HepG2 (cell line): ENCODE measurements at regions not wholly inside any gene's neighbourhood (a gene's known extent, or its start where the extent isn't known, plus 50 kb on each side); places are given as distances from the start of the nearest gene placed in this dataset.

Experiments
- ATAC-seq: fragments of 200-7000 bp; cut with Tn5 transposase; 3 replicates; pipeline ENCODE4 v1.9.1; 2020; ENCODE audit warnings: mild to moderate bottlenecking, moderate library complexity
- BruUV-seq: library from RNA; stranded (reverse); fragments of 400-500 nt; replicated peaks from 2 replicates; lab custom pipeline; 2021; lab: Mats Ljungman, UMichigan
- CTCF ChIA-PET: fragments of 300-600 bp; formaldehyde crosslinking; extraction: SDS; loops from one replicate; lab custom pipeline; 2021; ENCODE audit warnings: low total read pairs, inconsistent platforms, low intra/inter-chr PET ratio; lab: Yijun Ruan, JAX
- POLR2A ChIA-PET: fragments of 350-600 bp; sonication (Branson Sonifier 250); formaldehyde crosslinking; loops from one replicate; lab custom pipeline; 2020; ENCODE audit warnings: antibody characterized with exemption, inconsistent platforms; lab: Yijun Ruan, JAX
- DNase-seq: peaks from one replicate; pipeline ENCODE4 v3.0.0-alpha.2; 2015; ENCODE audit warnings: low spot score
- FAIRE-seq: peaks from 3 replicates; lab custom pipeline; 2011; peaks lifted over from hg19 to GRCh38; lab: Jason Lieb, UNC
- H2AFZ ChIP-seq: one replicate; pipeline ENCODE4 v1.6.1; 2011; ENCODE audit warnings: low read length, inconsistent platforms
- H3K27ac ChIP-seq: fragments of 300-600 bp; 3 replicates; pipeline ENCODE4 v1.8.0; 2011; ENCODE audit warnings: mixed run types, mild to moderate bottlenecking, mixed read lengths, low read length, inconsistent platforms; ENCODE audit not compliant: insufficient read depth; ENCODE audit errors: extremely low read length
- H3K27me3 ChIP-seq, 2 experiments: fragments of 200-600 bp in 1 of 2; 2 replicates in 1 of 2; 3 replicates in 1 of 2; pipeline versions ENCODE4 v1.6.0 to v1.8.0; 2011; ENCODE audit warnings: low read length in 2 of 2, mild to moderate bottlenecking in 2 of 2, moderate library complexity in 2 of 2, inconsistent platforms in 1 of 2; ENCODE audit not compliant: insufficient read depth in 2 of 2, control insufficient read depth in 1 of 2
- H3K36me3 ChIP-seq, 2 experiments: fragments of 200-600 bp in 1 of 2; replicated peaks in 1 of 2; 2 replicates in 1 of 2; 3 replicates in 1 of 2; pipeline versions ENCODE4 v1.5.1 to v1.8.0; 2011; ENCODE audit warnings: low read length in 2 of 2, inconsistent platforms in 1 of 2; ENCODE audit not compliant: insufficient read depth in 2 of 2, control insufficient read depth in 1 of 2
- H3K4me1 ChIP-seq: 2 replicates; pipeline ENCODE4 v1.5.1; 2012; ENCODE audit warnings: low read length, inconsistent platforms; ENCODE audit not compliant: insufficient read depth
- H3K4me2 ChIP-seq: 2 replicates; pipeline ENCODE4 v1.6.0; 2011; ENCODE audit warnings: low read depth, low read length, inconsistent platforms
- H3K4me3 ChIP-seq, 3 experiments: fragments of 200-600 bp in 1 of 3; sonication (generic), shearing (Covaris generic) in 1 of 3; replicated peaks in 1 of 3; 2 replicates each; pipeline ENCODE4 v1.5.1; 2011 to 2016; ENCODE audit warnings: low read length in 3 of 3, inconsistent platforms in 2 of 3, low read depth in 2 of 3, mild to moderate bottlenecking in 2 of 3, control low read depth in 1 of 3, mixed read lengths in 1 of 3; ENCODE audit not compliant: insufficient read depth in 1 of 3
- H3K79me2 ChIP-seq: one replicate; pipeline ENCODE4 v1.6.1; 2011; ENCODE audit warnings: low read length, inconsistent platforms; ENCODE audit not compliant: insufficient read depth
- H3K9ac ChIP-seq: 2 replicates; pipeline ENCODE4 v1.6.0; 2011; ENCODE audit warnings: mild to moderate bottlenecking, low read depth, low read length, inconsistent platforms; ENCODE audit not compliant: insufficient read depth
- H3K9me3 ChIP-seq: 2 replicates; pipeline ENCODE4 v1.5.1; 2012; ENCODE audit warnings: mild to moderate bottlenecking, low read length
- H4K20me1 ChIP-seq: 2 replicates; pipeline ENCODE4 v1.6.0; 2011; ENCODE audit warnings: inconsistent platforms, mild to moderate bottlenecking, low read length, moderate library complexity; ENCODE audit not compliant: insufficient read depth
- DMAP1 ChIP-seq: IDR thresholded peaks from 2 replicates; pipeline ENCODE4 v1.6.1; 2016
- PAF1 ChIP-seq: IDR thresholded peaks from 2 replicates; pipeline ENCODE4 v1.6.1; 2016; ENCODE audit warnings: missing genetic modification reagents, missing compliant biosample characterization
- RBM39 ChIP-seq: fragments of 200-400 bp; formaldehyde crosslinking; IDR thresholded peaks from one replicate; pipeline ENCODE4 v1.6.1; 2018; ENCODE audit warnings: antibody characterized with exemption, mild to moderate bottlenecking, low read depth, low read length; ENCODE audit not compliant: poor library complexity, severe bottlenecking
- SMARCC2 ChIP-seq: fragments of 450-650 bp; IDR thresholded peaks from 2 replicates; pipeline ENCODE4 v1.6.1; 2017; ENCODE audit warnings: antibody characterized with exemption, mild to moderate bottlenecking
- SP2 ChIP-seq: sonication (generic); formaldehyde crosslinking; IDR thresholded peaks from 2 replicates; pipeline ENCODE4 v1.5.1; 2020; ENCODE audit warnings: mild to moderate bottlenecking, missing genetic modification reagents
- WIZ ChIP-seq: sonication (generic); formaldehyde crosslinking; IDR thresholded peaks from 2 replicates; pipeline ENCODE4 v1.5.1; 2020; ENCODE audit warnings: mild to moderate bottlenecking, missing genetic modification reagents
- YY1 ChIP-seq: IDR thresholded peaks from 2 replicates; pipeline ENCODE4 v1.6.1; 2011; ENCODE audit warnings: low read length, low read depth, moderate library complexity, mild to moderate bottlenecking; ENCODE audit not compliant: insufficient read depth, insufficient replicate concordance
- ZBTB14 ChIP-seq: sonication (generic); formaldehyde crosslinking; IDR thresholded peaks from 2 replicates; pipeline ENCODE4 v1.4.0; 2020; ENCODE audit warnings: missing genetic modification reagents
- ZBTB20 ChIP-seq: sonication (generic); formaldehyde crosslinking; IDR thresholded peaks from 2 replicates; pipeline ENCODE4 v1.8.1; 2023; ENCODE audit warnings: missing genetic modification reagents, low read depth, mild to moderate bottlenecking, borderline replicate concordance
- ZFP36L1 ChIP-seq: sonication (generic); formaldehyde crosslinking; IDR thresholded peaks from 2 replicates; pipeline ENCODE4 v1.8.0; 2022; ENCODE audit warnings: mild to moderate bottlenecking, missing genetic modification reagents, moderate library complexity
- ZMYM2 ChIP-seq: sonication (generic); formaldehyde crosslinking; IDR thresholded peaks from 2 replicates; pipeline ENCODE4 v1.8.0; 2022; ENCODE audit warnings: mild to moderate bottlenecking, missing genetic modification reagents
- ZNF562 ChIP-seq: sonication (generic); formaldehyde crosslinking; IDR thresholded peaks from 2 replicates; pipeline ENCODE4 v1.8.0; 2022; ENCODE audit warnings: missing genetic modification reagents, borderline replicate concordance
- ZNF567 ChIP-seq: sonication (generic); formaldehyde crosslinking; IDR thresholded peaks from 2 replicates; pipeline ENCODE4 v1.8.1; 2023; ENCODE audit warnings: mild to moderate bottlenecking, missing genetic modification reagents, borderline replicate concordance
- ZNF574 ChIP-seq: sonication (generic); formaldehyde crosslinking; IDR thresholded peaks from 2 replicates; pipeline ENCODE4 v1.4.0; 2020; ENCODE audit warnings: missing genetic modification reagents
- ZNF670 ChIP-seq: sonication (generic); formaldehyde crosslinking; IDR thresholded peaks from 2 replicates; pipeline ENCODE4 v1.8.0; 2022; ENCODE audit warnings: mild to moderate bottlenecking, missing genetic modification reagents, borderline replicate concordance
- ZNF678 ChIP-seq: sonication (generic); formaldehyde crosslinking; IDR thresholded peaks from 2 replicates; pipeline ENCODE4 v1.4.0; 2020; ENCODE audit warnings: mild to moderate bottlenecking, missing genetic modification reagents
- in situ Hi-C: cut with HindIII; loops from 2 replicates; pipeline ENCODE4 v1.10.0; 2017; ENCODE audit warnings: low pct_unique_long_range_greater_than_20kb; ENCODE audit not compliant: extremely low pct_ligation_motif_present
- intact Hi-C: fragments of 100-400 bp; cut with micrococcal nuclease; formaldehyde crosslinking; loops from one replicate; pipeline ENCODE4 v1.10.0; 2022; ENCODE audit not compliant: unreplicated experiment
- TF ChIP-seq, protein P1 (sequence below): sonication (generic); formaldehyde crosslinking; IDR thresholded peaks from 2 replicates; pipeline ENCODE4 v1.4.0; 2020; ENCODE audit warnings: missing genetic modification reagents
- TF ChIP-seq, protein P2 (sequence below): IDR thresholded peaks from 2 replicates; pipeline ENCODE4 v1.6.1; 2016; ENCODE audit warnings: mild to moderate bottlenecking
- TF ChIP-seq, protein P3 (sequence below): fragments of 450-650 bp; IDR thresholded peaks from 2 replicates; pipeline ENCODE4 v1.6.1; 2017

DNA sequence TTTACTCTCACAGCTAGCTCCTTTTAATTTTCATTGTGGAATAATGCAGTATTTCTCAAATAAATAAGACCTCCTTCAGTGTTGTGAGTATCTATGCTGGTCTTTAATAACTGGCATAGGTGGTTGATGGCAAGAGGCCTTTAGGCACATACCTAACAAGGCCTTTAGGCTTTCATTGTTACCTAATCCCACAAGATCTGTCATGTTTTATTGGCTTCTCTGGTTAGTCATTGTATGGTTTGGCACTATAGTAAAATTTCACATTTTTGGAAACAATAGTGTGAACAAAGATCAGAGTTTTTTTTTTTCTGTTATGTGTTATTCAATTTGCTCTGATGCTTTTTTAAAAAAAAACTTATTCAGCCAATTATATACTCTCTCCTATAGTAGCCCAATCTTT lies 89.8 kb upstream of the NEUROD1 start:
- no peak overlapping the region for H3K4me3 ChIP-seq
- CTCF ChIA-PET: no interaction called here
- no peak for FAIRE-seq
- H2AFZ ChIP-seq: no peak overlapping the region
- no peaks in the 10 kb centered on the region; a peak in 1 of 5 replicates for H3K27me3 ChIP-seq
- H3K9me3 ChIP-seq: no peaks in the 10 kb centered on the region
- TF ChIP-seq ZNF574 (CRISPR knock-in tag) (no peak), ZBTB14 (no peak), RBM39 (no peak), ZNF670 (CRISPR knock-in tag) (no peak), DMAP1 (CRISPR knock-in tag) (no peak), YY1 (no peak), ZNF562 (no peak), ZBTB20 (CRISPR knock-in tag) (no peak), ZNF678 (CRISPR knock-in tag) (no peak), ZMYM2 (CRISPR knock-in tag) (no peak), ZFP36L1 (CRISPR knock-in tag) (no peak), WIZ (CRISPR knock-in tag) (no peak), SMARCC2 (no peak), PAF1 (CRISPR knock-in tag) (no peak), SP2 (CRISPR knock-in tag) (no peak), ZNF567 (no peak)
- TF ChIP-seq, protein P1, sequence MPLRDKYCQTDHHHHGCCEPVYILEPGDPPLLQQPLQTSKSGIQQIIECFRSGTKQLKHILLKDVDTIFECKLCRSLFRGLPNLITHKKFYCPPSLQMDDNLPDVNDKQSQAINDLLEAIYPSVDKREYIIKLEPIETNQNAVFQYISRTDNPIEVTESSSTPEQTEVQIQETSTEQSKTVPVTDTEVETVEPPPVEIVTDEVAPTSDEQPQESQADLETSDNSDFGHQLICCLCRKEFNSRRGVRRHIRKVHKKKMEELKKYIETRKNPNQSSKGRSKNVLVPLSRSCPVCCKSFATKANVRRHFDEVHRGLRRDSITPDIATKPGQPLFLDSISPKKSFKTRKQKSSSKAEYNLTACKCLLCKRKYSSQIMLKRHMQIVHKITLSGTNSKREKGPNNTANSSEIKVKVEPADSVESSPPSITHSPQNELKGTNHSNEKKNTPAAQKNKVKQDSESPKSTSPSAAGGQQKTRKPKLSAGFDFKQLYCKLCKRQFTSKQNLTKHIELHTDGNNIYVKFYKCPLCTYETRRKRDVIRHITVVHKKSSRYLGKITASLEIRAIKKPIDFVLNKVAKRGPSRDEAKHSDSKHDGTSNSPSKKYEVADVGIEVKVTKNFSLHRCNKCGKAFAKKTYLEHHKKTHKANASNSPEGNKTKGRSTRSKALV (CRISPR knock-in tag): no peak
- TF ChIP-seq, protein P2, sequence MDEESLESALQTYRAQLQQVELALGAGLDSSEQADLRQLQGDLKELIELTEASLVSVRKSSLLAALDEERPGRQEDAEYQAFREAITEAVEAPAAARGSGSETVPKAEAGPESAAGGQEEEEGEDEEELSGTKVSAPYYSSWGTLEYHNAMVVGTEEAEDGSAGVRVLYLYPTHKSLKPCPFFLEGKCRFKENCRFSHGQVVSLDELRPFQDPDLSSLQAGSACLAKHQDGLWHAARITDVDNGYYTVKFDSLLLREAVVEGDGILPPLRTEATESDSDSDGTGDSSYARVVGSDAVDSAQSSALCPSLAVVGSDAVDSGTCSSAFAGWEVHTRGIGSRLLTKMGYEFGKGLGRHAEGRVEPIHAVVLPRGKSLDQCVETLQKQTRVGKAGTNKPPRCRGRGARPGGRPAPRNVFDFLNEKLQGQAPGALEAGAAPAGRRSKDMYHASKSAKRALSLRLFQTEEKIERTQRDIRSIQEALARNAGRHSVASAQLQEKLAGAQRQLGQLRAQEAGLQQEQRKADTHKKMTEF (CRISPR knock-in tag): no peak
- TF ChIP-seq, protein P3, sequence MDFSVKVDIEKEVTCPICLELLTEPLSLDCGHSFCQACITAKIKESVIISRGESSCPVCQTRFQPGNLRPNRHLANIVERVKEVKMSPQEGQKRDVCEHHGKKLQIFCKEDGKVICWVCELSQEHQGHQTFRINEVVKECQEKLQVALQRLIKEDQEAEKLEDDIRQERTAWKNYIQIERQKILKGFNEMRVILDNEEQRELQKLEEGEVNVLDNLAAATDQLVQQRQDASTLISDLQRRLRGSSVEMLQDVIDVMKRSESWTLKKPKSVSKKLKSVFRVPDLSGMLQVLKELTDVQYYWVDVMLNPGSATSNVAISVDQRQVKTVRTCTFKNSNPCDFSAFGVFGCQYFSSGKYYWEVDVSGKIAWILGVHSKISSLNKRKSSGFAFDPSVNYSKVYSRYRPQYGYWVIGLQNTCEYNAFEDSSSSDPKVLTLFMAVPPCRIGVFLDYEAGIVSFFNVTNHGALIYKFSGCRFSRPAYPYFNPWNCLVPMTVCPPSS: no peak
- no peak for DNase-seq
- H4K20me1 ChIP-seq: no peaks in the 10 kb centered on the region
- H3K9ac ChIP-seq: no peak overlapping the region
- no peak for ATAC-seq
- H3K79me2 ChIP-seq: no peaks in the 10 kb centered on the region
- POLR2A ChIA-PET: no interaction called here
- intact Hi-C loops: no loop called here
- in situ Hi-C loops: no loop called here
- H3K36me3 ChIP-seq: no peaks in the 10 kb centered on the region
- BruUV-seq: no TSS peak
- no peak overlapping the region for H3K27ac ChIP-seq
- H3K4me2 ChIP-seq: no peak overlapping the region
- peaks cover 6% of the 10 kb centered on the region for H3K4me1 ChIP-seq
